NCI-H1092 (cell line): ENCODE measurements at regions not wholly inside any gene's neighbourhood (a gene's known extent, or its start where the extent isn't known, plus 50 kb on each side); places are given as distances from the start of the nearest gene placed in this dataset.
"Not testable (repeated sequence)": the region's sequence is repeated elsewhere in the genome, so short reads cannot be mapped to it uniquely, and the experiment has no call there.

ENCODE experiments used
- DNase-seq: peaks from one replicate; lab custom pipeline; 2025; lab: John Stamatoyannopoulos, UW

GRCh38 chr2:145386973-145387372 is 867.1 kb upstream of the ZEB2 start:
- DNase-seq, result no peak

- no peak for DNase-seq
Measured at GRCh38 chr2:145383961-145384360, 864.0 kb upstream of the ZEB2 start.

DNA sequence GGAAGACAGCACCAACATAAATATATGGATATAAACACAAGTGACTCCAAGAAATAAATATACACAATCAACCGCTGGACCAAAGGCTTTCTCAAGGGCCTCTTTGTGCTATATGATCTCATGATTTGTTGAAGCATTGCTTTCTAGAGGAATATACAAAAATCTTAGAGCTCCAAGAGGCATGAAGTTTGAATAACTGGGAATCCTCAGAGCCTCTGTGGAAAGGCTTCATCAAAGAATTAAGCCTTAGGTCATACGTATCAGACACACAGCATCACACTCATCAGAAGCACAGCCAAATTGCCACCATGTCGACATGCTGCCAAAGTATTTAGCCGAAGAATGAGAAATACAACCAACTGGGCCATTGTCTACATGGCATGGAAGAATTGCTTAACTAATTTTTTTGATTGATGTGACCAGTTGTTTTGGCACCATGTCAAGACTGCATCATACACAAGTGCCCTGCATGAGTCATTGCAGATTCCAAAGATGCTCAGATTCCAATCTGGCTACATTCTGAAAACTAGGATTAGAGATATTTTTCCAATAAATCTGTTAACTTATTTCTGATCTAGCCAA is 860.6 kb upstream of the ZEB2 start:
- no peak for DNase-seq

GRCh38 chr2:145379934-145380333 is 860.0 kb upstream of the ZEB2 start:
- DNase-seq, result no peak

DNA sequence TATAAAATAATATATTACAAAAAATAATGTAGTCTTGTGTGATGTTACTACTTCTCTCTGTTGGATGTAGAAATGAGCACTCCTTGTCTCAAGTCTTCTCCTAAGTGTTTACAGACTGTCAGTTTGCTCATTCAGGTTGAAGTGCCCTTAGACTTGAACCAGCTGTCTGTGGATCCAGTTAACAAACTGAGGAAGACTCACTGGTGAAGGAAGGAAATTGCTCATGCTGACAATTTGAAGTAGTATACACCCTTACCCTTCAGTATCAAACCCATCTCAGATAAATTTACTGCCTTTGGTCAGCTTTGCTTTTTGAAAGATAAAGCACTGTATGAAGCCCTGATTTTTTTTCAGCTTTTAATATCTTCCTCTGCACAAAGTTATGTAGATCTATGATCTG is 854.2 kb upstream of the ZEB2 start:
- DNase-seq, result no peak

DNA sequence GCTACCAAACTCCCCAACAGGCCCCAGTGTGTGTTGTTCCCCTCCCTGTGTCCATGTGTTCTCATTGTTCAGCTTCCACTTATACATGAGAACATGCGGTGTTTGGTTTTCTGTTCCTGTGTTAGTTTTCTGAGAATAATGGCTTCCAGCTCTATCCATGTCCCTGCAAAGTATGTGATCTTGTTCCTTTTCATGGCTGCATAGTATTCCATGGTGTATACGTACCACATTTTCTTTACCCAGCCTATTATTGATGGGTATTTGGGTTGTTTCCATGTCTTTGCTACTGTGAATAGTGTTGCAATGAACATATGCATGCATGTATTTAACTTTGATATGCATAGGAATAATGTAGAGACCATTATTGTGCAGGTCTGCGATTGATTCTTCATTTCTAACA is 847.4 kb upstream of the ZEB2 start:
- DNase-seq, result not testable (repeated sequence)

- no peak for DNase-seq
Measured at GRCh38 chr2:145366341-145366740, 846.4 kb upstream of the ZEB2 start.

- no peak for DNase-seq
Measured at GRCh38 chr2:145360129-145360790, 840.3 kb upstream of the ZEB2 start.

GRCh38 chr2:145359561-145359960 is 839.6 kb upstream of the ZEB2 start:
- no peak for DNase-seq

- DNase-seq, result no peak
Measured at GRCh38 chr2:145356056-145356455, 836.1 kb upstream of the ZEB2 start.

DNA sequence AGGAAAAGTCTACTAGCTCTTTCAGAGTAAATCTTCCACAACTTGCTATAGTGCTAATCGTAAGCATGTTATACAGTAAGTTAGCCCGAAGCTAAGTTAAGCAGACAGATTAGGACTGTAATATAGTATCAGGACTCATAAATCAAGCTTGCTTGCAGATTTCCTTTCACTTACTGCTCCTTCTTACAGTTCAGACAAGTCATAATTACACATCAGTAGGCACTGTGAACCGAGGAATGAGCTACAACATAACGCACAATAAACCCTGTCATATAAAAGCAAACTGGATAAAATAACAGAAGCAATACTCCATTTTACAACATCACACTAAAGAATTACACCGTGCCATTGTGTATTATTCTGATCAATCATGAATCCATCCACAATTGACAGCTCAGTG is 832.6 kb upstream of the ZEB2 start:
- DNase-seq, result no peak

DNA sequence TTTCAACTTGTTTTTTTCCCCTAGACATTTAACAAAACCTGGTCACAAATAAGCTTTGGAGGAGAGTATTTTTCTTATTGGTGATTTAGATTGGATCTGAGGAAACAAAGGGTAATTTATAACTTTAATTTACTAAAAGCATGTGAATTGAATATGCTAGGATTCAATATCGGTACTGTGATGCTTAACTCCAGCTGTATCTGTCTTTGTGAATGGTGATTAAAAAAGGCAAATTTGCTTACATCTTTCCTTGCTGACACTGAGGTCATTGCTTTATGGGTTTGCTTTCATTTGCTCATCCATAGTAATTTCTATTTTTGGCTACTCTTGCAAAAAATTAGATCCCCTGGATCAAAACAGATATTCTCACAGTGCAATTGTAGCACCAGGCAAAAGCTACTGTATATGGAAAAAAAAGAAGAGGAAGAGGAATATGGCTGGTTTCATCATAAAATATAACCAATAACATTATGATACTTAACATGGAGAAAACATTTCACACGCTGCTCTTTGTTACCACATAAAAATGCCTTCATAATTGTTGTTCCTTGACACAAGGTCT is 832.0 kb upstream of the ZEB2 start:
- DNase-seq, result no peak

GRCh38 chr2:145350011-145350410 is 830.1 kb upstream of the ZEB2 start:
- no peak for DNase-seq

- no peak for DNase-seq
Measured at GRCh38 chr2:145344076-145344724, 824.3 kb upstream of the ZEB2 start.

DNA sequence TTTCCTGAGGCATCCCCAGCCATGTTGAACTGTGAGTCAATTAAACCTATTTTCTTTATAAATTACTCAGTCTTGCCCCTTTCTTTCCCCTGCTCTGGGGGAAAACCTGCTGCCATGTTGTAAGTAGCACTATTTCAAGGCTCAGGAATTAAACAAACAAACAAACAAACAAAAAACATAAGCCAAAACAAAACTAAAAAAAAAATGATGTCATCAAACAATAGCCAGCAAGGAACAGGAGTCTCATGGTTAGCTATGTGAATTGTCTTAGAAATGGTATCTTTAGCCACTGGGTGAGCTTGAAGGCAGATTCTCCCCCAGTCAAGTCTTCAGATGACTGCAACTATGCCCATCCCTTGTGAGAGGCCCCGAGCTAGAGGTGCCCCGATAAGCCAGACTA is 823.4 kb upstream of the ZEB2 start:
- DNase-seq, result no peak

DNA sequence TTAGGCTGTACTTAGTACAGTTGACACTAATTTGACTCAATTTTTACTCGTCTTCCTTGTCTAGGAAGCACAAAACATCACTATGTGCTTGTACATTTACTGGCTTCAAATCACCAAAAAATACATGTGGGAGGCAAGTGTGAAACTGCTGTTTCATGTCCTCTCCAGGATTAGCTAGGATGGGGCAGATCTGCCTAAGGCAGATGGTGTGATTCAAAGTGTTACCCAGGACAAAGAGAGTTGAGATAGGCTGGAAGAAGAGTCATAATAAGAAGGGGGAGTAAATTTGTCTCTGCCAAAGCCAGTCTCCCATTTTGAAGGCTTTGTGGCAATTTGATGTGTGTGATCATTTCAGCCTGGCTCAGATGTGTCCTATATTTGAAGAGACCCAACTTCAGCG is 821.6 kb upstream of the ZEB2 start:
- DNase-seq, result no peak

DNA sequence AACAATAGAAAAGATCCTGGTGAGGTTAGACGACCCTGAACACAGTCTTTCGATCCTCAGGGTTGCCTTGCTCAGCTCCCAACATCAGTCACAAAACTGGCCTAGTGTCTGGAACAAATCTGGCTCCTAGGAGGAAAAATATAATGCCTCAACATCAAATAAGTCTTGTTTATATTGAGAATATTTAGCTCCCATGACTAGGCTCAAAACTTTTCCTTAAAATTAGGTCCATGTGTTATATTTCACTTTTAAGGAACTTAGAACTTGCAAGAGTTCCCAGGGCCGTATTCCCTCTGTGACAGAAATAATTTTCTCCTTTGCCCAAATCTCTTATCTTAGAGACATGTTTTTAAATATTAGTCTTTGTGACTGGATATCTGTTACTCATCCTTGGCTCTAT is 819.7 kb upstream of the ZEB2 start:
- no peak for DNase-seq

DNA sequence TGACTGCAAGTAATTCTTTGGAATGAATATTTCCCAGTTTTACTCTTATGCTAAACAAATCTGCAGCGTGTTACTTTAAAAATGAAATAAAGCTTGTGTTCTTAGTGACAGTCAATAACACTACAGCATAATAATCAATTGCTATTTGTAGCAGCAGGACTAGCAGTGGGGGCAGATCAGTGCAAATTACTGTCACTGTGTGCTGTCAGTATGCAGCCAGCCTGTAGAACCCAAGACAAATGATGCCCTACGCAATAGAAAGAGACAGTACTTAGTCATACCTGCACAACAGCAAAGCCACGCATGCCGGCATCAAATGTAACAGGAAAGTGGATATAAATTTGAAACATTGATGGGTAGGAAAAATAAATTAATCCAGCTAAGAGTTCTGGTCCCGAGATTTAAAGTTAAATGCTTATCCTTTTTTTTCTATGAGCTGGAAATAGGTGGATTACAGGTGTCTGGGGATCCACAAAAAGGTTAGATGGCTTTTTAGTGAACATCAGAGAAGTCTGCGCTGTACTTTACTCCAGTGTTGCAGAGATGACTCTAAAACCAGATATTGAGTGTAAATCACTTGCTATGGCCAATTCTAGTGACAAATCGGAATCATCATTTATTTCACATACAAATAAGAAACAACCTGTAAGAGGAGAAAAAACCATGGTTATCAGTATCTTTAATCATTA is 812.4 kb upstream of the ZEB2 start:
- DNase-seq, result no peak

GRCh38 chr2:145329971-145330370 is 810.1 kb upstream of the ZEB2 start:
- no peak for DNase-seq

- DNase-seq, result no peak
Measured at GRCh38 chr2:145325485-145325884, 805.6 kb upstream of the ZEB2 start.

DNA sequence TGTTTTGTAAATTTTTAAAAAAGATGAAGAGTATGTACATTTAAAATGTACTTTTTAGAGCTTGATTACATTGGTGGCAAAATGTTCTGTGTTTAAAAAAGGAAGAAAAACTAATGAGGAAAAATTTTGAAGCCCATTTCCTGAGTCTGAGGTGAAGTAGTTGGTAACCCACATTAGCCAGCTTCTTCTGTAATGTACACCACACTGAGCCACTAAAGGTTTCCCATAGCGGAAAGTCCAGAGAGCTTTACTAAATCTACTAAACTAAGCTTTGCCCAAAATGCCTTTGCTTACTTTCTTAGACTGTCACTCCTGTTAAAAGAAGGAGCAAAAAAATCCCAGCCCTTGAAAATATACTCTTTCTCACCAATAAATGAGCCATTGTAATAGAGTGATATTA is 804.8 kb upstream of the ZEB2 start:
- no peak for DNase-seq

DNA sequence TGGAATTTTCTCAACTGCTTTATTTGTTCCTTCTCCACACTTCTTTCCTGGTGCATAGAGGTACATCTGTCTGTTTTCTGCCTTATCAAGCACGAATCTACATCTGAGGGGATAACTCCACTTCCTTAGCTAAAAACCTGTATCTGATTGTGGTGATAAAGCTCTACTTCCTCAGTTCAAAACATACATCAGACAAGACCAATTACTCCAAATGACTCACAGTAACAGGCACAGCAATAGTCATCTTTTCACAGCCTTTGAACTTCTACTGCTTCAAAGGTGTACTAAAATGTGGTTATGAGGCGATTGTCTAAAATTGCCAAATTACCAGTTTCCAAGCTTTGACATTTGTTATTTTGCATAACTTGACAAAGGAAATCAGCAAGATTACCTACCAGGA is 803.6 kb upstream of the ZEB2 start:
- DNase-seq, result no peak

GRCh38 chr2:145321344-145321743 is 801.4 kb upstream of the ZEB2 start:
- no peak for DNase-seq
